ENCODE measurements at regions not wholly inside any gene's neighbourhood (a gene's known extent, or its start where the extent isn't known, plus 50 kb on each side); places are given as distances from the start of the nearest gene placed in this dataset.

- no peak for DNase-seq (ENCODE audit: low spot score)
Observed at GRCh38 chr9:135310134-135310533, 169.4 kb upstream of the PPP1R26 start.

GRCh38 chr9:135315572-135315971 lies 164.0 kb upstream of the PPP1R26 start:
- DNase-seq (ENCODE audit: low spot score) = no peak

GRCh38 chr9:135320331-135320730 lies 159.3 kb upstream of the PPP1R26 start:
- DNase-seq (ENCODE audit: low spot score) = no peak

- no peak for DNase-seq (ENCODE audit: low spot score)
Observed at GRCh38 chr9:135320943-135321342, 158.6 kb upstream of the PPP1R26 start.

- DNase-seq (ENCODE audit: low spot score) = no peak
Observed at GRCh38 chr9:135321580-135321979, 158.0 kb upstream of the PPP1R26 start.

- DNase-seq (ENCODE audit: low spot score) = no peak
Observed at GRCh38 chr9:135324329-135324728, 155.3 kb upstream of the PPP1R26 start.

GRCh38 chr9:135326141-135326540 lies 153.4 kb upstream of the PPP1R26 start:
- no peak for DNase-seq (ENCODE audit: low spot score)

GRCh38 chr9:135326633-135327152 lies 152.9 kb upstream of the PPP1R26 start:
- DNase-seq (ENCODE audit: low spot score) = no peak

- DNase-seq (ENCODE audit: low spot score) = no peak
Observed at GRCh38 chr9:135328485-135329417, 150.8 kb upstream of the PPP1R26 start.

- DNase-seq (ENCODE audit: low spot score) = peak; percentile 87
Observed at GRCh38 chr9:135329571-135330306, 149.8 kb upstream of the PPP1R26 start.

GRCh38 chr9:135330307-135330631 lies 149.3 kb upstream of the PPP1R26 start:
- no peak for DNase-seq (ENCODE audit: low spot score)

GRCh38 chr9:135330685-135331590 lies 148.6 kb upstream of the PPP1R26 start:
- DNase-seq (ENCODE audit: low spot score) = no peak

- DNase-seq (ENCODE audit: low spot score) = no peak
Observed at GRCh38 chr9:135332516-135332915, 147.1 kb upstream of the PPP1R26 start.

- DNase-seq (ENCODE audit: low spot score) = no peak
Observed at GRCh38 chr9:135332979-135333748, 146.4 kb upstream of the PPP1R26 start.

- peak; percentile 4 for DNase-seq (ENCODE audit: low spot score)
Observed at GRCh38 chr9:135334953-135335460, 144.6 kb upstream of the PPP1R26 start.

- DNase-seq (ENCODE audit: low spot score) = peak; percentile 11
Observed at GRCh38 chr9:135335691-135336181, 143.8 kb upstream of the PPP1R26 start.

GRCh38 chr9:135336722-135337527 lies 142.7 kb upstream of the PPP1R26 start:
- DNase-seq (ENCODE audit: low spot score) = peak; percentile 5

- DNase-seq (ENCODE audit: low spot score) = peak; percentile 7
Observed at GRCh38 chr9:135338546-135338945, 141.0 kb upstream of the PPP1R26 start.

- DNase-seq (ENCODE audit: low spot score) = no peak
Observed at GRCh38 chr9:135339378-135339973, 140.1 kb upstream of the PPP1R26 start.
